GM19463 (cell line): ENCODE measurements at regions not wholly inside any gene's neighbourhood (a gene's known extent, or its start where the extent isn't known, plus 50 kb on each side); places are given as distances from the start of the nearest gene placed in this dataset.
"Not testable (repeated sequence)": the region's sequence is repeated elsewhere in the genome, so short reads cannot be mapped to it uniquely, and the experiment has no call there.

ENCODE experiments used
- ATAC-seq: cut with Tn5 transposase; IDR thresholded peaks from one replicate; pipeline ENCODE4 v1.9.1; 2021; ENCODE audit warnings: mild to moderate bottlenecking, moderate library complexity; ENCODE audit not compliant: unreplicated experiment

DNA sequence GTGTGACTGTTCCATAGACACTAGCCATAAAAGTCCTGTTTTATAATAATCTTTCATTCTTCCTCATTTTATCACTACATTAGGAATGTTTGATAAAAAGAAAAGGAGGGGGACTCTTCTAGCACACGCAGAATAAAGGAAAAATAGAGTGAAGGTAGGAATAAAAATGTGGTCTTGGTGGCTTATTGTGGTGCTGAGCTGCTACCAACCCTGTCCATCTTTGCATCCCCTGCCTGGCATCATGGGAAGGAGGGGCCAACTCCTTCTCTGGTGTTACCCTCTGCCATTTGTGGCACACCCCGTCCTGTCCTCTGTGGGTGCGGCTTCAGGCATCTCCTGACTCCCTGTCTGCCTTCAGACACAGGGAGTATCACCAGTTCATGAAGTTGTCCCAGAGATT, 104.9 kb upstream of the ZNF536 start:
- no peak for ATAC-seq

- no peak for ATAC-seq
Measured at GRCh38 chr19:30268601-30269000, 103.6 kb upstream of the ZNF536 start.

- ATAC-seq = no peak
Measured at GRCh38 chr19:30269638-30270037, 102.5 kb upstream of the ZNF536 start.

DNA sequence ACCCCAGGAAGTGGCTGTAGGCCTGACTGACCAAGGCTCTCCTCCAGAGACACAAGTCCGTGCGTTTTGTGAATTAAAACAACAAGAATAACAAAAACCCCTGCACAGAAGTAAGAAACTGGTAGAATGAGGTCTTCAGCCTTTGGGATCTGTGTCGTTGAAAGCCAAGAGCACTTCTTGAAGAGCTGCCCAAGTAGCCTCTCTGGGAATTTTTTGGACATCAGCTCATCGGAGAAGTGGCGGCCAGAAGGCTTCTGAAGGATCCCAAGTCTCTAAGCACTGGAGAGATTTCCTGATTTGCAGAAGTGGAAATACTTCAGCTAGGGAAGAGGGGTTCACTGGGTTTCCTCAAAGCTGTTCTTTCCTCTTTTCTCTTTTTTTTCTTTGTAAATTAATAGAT, 100.4 kb upstream of the ZNF536 start:
- ATAC-seq = no peak

DNA sequence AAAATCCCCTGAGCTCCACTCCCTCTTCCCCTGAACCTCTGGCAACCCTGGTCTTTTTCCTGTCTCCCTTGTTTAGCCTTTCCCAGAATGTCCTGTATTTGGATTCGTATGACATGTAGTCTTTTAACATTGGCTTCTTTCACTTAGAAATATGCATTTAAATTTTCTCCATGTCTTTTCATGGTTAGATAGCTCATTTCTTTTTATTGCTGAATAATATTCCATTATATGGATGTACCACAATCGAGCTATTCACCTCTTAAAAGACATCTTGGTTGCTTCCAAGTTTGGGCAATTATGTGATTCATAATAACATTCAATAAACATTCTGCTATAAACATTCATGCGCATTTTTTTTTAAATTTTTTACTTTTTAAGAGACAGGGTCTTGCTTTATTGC, 99.6 kb upstream of the ZNF536 start:
- no peak for ATAC-seq

- no peak for ATAC-seq
Measured at GRCh38 chr19:30273184-30273583, 99.0 kb upstream of the ZNF536 start.

GRCh38 chr19:30274987-30275386, 97.2 kb upstream of the ZNF536 start:
- ATAC-seq = no peak

DNA sequence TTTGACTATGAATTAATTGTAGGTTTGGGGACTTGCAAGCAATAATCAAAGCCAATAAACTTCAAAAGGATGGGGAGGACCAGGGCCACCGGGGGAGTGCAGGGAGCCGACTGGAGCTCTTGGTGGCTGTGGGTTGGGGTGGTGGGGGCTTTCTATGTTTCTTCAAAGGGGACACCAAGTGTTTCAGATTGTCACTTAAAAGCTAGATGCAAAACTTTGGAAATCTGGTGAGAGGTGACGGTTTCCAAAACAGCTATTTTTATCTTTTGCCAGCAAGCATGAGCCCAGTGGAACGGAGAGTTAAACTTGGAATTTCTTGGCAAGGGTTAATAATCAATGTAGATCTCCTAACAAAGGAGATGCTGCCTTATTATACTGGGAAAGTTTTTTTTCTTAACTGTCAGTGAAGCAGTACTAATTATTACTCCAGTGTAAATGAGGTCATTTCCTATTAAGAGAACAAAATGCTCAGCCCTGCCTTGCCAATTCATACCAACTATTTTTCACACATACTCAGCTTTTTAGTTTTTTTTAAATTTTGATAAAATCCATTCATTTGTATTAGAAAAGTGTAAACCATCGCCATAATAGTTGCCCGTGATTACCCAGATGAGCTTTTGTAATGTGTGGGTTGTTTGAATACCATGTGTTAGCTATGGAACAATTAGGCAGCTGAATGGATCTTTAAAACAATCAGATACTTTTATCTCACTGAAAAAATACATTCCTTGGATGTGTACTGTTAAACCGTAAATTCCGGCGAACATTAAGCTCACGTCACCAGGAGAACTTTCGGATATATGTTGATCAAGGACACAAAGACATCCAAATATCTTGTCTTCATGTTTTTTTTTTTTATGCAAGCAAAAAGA, 95.9 kb upstream of the ZNF536 start:
- no peak for ATAC-seq

- no peak for ATAC-seq
Measured at GRCh38 chr19:30276883-30277280, 95.3 kb upstream of the ZNF536 start.

DNA sequence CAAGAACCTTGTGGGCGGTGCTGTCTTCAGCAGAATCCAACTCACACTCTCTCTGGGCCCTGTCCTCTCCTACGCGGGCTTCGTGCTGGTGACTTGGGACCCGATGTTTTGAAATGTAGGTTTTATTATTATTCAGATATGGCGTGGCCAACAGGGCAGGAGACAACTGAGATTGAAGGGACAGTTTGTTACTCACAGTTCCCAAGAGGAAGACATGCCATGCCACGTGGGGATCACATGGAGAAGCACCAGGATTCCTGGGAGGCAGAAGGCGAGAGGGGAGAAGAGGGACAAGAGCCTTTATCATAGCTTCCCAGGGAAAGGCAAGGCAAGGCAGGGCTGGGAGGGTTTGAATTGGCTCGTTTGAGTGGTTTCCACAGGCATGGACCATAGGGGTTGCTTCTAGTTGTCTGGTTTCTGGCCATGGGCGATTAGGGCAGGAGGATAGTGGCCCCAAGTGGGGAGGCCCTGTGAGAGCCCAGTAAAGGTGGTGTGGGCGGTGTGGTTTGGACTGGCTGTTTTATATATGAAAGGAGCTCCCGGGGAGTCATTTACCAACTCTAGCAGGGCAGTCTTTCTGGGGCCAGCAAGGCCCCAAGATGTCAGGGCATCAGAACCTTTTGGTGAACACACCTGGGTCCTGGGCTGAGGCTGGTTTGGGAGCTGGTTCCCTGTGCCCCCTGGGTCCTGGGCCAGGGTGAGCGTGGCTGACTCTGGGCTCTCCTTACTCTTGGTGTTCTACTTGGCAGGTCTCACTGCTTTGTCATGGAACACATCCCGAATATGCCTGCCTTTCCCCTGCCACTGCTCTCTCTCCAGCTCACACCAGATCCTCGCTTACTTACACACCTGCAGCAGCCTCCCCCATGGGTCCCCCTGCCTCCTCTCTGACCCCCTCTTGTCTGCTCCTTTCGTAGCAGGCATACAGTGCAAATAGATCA, 94.0 kb upstream of the ZNF536 start:
- ATAC-seq = no peak

DNA sequence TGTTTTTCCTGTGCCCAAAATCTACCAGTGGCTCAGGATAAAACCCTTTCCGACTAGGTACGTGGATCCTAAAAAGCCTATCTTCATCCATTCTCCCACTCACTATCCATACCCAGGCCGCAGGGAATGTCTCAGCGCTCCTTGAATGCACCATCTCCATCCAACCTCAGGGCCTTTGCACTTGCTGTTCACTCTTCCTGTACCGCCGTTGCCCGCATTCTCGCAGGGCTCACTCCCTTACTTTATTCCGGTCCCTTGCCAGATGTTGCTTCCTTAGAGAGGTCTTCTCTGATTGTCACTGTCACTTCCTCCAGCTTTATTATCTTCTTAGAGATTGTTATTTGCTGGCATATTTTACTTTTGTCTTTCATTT, 93.3 kb upstream of the ZNF536 start:
- ATAC-seq = no peak

DNA sequence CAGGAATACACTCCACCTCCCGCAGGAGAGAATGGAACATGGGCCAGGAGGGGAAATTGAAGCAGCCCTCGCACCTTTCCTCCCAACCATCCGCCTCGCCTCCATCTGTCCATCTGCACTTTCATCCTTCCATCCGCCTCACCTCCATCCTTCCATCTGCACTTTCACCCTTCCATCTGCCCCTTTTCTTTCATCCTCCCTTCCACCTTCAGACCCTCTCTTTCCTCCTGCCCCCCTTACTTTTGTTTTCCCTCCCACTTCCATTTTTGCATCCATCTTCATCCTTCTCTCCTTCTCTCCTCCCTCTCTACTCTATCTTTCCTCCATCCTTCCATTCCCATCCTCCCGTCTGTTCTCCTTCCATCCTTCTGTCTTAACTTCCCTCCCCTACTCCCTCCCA, 92.2 kb upstream of the ZNF536 start:
- ATAC-seq = no peak

- ATAC-seq = no peak
Measured at GRCh38 chr19:30281906-30282305, 90.3 kb upstream of the ZNF536 start.

DNA sequence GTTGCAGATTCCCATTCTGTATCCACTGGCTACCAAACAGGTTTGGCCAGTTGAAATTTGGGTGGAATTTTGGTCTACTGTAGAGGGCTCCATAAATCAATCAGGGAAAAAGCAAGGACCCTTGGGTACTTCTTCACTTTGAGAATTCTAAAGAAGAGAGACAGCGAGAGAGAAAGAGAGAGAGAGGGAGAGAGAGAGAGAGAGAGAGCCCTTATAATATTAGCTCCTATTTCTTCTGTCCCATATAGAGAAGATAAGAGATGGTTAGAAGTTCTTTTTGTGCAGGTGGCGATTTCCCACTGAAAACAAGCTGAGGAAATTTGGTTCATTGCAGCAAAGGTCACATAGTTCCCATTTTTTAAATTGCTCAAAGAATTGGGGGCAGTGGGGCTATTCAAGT, 88.6 kb upstream of the ZNF536 start:
- ATAC-seq = no peak

- ATAC-seq = no peak
Measured at GRCh38 chr19:30284209-30284608, 88.0 kb upstream of the ZNF536 start.

DNA sequence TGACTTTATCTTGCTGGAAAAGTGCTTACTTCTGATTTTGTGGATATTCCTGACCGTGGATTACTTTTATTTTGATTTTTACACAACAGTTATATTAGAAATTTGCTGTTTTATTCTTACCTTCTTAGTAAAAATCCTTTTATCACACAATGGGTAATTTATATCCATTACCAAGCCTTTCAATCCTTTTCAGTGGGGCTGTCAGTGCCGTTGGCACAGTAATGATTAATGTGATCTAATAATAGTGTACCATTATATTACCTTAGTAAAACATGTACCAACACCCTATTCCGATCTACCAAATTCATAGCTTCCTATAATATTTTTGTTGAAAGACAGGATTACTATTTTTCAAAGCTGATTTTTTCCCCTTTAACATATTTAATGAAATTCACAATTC, 87.3 kb upstream of the ZNF536 start:
- no peak for ATAC-seq

DNA sequence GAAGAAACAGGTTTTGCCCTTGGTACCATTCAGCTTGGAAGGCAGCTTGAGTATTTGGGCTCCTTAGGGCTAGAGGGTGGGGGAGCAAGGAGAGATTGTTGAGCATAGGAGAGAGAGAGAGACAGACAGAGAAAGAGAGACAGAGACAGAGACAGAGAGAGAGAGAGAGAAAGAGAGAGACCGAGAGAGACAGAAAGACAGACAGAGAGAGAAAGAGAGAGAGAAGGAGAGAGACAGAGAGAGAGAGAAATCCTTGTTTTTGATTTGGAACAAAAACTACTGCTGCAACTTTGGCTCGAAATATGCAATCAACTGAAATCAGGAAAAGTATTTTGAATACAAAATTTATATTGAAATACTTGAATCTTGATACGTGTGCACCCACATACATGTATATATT, 85.8 kb upstream of the ZNF536 start:
- ATAC-seq = no peak

DNA sequence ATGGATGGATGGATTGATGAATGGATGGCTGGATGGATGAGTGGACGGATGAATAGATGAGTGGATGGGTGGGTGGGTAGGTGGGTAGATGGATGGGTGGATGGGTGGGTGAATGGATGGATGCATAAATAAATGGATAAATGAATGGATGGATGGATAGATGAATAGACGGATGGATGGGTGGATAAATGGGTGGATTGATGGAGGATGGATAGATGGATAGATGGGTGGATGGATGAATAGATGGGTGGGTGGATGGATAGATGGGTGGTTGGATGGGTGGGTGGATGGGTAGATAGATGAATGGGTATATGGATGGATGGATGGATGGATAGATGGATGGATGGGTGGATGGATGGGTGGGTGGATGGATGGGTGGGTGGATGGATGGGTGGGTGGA, 84.9 kb upstream of the ZNF536 start:
- no peak for ATAC-seq

GRCh38 chr19:30287973-30288372, 84.2 kb upstream of the ZNF536 start:
- no peak for ATAC-seq

DNA sequence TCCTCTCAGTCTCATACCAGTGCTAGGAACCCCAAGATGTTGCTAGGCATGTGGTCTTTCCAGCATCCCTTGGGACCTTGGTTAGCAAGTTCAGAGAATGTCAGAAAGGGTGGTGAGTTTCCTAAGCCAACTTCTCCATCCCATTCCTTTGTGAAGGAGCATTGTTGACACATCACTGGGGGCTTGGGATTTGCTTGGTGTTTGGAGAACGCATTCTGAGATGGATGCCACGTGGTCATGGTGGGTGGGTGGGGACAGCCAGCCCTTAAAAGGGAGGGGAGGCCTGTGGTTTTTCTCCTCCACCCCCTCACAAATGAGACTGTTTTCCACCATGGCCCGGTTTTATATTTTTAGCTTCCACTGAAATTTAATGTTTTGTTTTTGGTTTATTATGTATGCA, 83.3 kb upstream of the ZNF536 start:
- no peak for ATAC-seq

DNA sequence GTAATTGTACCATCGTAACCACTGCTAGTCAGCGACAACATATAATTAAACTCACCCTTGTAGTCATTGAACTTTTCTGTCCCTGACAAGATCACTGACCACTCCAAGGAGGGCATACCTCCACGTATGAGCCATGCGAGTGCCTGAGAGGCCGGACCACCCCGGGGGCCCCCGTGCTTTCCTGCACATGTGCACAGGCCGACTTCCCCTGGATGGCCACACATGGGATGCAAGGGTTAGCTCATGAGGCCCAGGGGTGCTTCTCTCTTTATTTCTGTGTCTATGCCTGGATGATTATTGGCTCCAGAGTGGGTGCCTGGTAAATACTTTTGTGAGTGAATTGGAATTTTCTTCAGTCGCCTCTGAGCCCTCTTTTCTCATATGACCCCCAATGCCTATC, 82.8 kb upstream of the ZNF536 start:
- ATAC-seq = no peak

GRCh38 chr19:30290805-30291204, 81.4 kb upstream of the ZNF536 start:
- not testable (repeated sequence) for ATAC-seq
